ENCODE measurements at regions not wholly inside any gene's neighbourhood (a gene's known extent, or its start where the extent isn't known, plus 50 kb on each side); places are given as distances from the start of the nearest gene placed in this dataset.

DNA sequence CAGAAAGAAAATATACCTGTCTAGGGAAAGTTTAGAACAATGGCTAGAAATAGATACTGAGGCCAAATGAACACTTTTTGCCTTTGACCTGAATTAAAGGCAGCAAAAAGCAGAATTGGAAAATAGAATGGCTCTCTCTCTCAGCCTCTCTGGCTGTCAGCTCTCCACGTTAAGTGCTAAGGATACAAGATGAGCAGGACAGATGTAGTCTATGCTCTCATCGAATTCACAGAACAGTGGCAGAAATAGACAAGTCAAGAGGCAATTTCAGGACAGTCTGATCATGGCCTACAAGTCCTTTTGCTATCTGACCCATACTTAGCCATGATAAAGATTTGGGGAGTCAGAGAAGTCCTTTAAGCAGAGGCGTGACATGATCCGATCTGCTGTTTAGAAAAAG, 120.2 kb upstream of the CREB1 start:
- no peaks in the 10 kb centered on the region for H4K20me1 ChIP-seq (ENCODE audit: insufficient read depth)
- H3K4me3 ChIP-seq (ENCODE audit: low read depth in 2 of 2, low read length in 1 of 2): no peak overlapping the region
- H3K9me2 ChIP-seq: no peaks in the 10 kb centered on the region
- no peaks in the 10 kb centered on the region for H3F3A ChIP-seq (replicated peaks; ENCODE audit: insufficient read depth)
- no peak overlapping the region for H3K9ac ChIP-seq
- H3K4me2 ChIP-seq: no peak overlapping the region
- no peaks in the 10 kb centered on the region for H3K9me3 ChIP-seq
- no peak for TF ChIP-seq JUND (IDR thresholded peaks at IDR 0.05)
- no peak for TF ChIP-seq MEF2A (IDR thresholded peaks at IDR 0.05; ENCODE audit: borderline replicate concordance, low read depth)
- TF ChIP-seq SMC3 (IDR thresholded peaks at IDR 0.05; ENCODE audit: low read depth, low read length): no peak
- TF ChIP-seq, protein P1, sequence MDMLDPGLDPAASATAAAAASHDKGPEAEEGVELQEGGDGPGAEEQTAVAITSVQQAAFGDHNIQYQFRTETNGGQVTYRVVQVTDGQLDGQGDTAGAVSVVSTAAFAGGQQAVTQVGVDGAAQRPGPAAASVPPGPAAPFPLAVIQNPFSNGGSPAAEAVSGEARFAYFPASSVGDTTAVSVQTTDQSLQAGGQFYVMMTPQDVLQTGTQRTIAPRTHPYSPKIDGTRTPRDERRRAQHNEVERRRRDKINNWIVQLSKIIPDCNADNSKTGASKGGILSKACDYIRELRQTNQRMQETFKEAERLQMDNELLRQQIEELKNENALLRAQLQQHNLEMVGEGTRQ (IDR thresholded peaks at IDR 0.05; ENCODE audit: borderline replicate concordance, low read depth, low read length): no peak
- TF ChIP-seq RXRA (IDR thresholded peaks at IDR 0.05; ENCODE audit: borderline replicate concordance, low read depth): no peak
- no peak for TF ChIP-seq NFIC (IDR thresholded peaks at IDR 0.05; ENCODE audit: borderline replicate concordance)
- no peaks in the 10 kb centered on the region for H3K36me3 ChIP-seq (replicated peaks in 1 of 2; ENCODE audit: control insufficient read depth in 1 of 2, insufficient read depth in 2 of 2, low read length in 1 of 2)
- H3K79me2 ChIP-seq (ENCODE audit: insufficient read depth): no peaks in the 10 kb centered on the region
- H3K4me1 ChIP-seq (ENCODE audit: control insufficient read depth in 1 of 2, insufficient read depth in 2 of 2, low read depth in 1 of 2, low read length in 1 of 2): peaks cover 18 to 31% of the 10 kb centered on the region in 2 experiments; a peak in 3 of 4 replicates
- no peaks in the 10 kb centered on the region for H3K27me3 ChIP-seq (ENCODE audit: insufficient read depth)
- DNase-seq: no peak
- ChIA-PET POLR2A (interaction anchor here (0.6 to 1.8 kb wide), 3 partner anchors 28 to 243 kb away, joined by 3 to 5 read pairs (median 4); partner anchors contain the start of gene KLF7), CTCF (interaction anchor here (0.6 kb wide), 1 partner anchor 64 kb away, joined by 3 read pairs; no protein-coding TSS in a partner anchor)
- WGBS (ENCODE audit: low lambda C conversion rate): 82% methylated on average over 4 of the region's 4 CpGs
- no peak overlapping the region; the same call in 1 of the 2 replicates for H2AFZ ChIP-seq (ENCODE audit: low read depth)
- H3K27ac ChIP-seq (ENCODE audit: low read depth in 2 of 2, low read length in 1 of 2): peak overlapping the region in 1 of 2 experiments; percentile 92; a peak in 2 of 4 replicates

DNA sequence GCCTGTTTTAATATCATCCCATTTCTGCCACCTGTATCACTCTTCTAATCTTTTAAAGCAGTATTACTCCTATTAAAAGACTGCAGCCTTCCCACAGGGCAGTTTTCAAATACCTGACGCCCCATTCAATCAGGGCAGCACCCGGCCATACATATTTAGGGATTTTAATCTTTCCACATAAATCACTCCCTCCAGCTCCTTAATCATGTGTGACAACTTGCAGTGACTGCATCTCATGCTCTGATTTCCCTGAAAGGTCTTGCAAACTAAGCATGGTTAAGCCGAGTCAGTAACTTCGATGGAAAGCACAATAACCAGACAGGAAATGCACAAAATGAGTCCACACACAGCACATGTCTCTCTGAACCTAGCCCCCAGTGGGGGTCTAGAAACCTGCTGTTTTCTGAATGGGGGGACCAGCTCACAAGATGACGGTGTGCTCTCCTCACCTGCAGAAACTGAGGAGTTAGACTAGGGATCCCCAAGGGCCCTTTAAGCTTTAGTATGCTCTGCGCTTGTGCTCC, 116.9 kb upstream of the CREB1 start:
- H3K4me3 ChIP-seq (ENCODE audit: low read depth in 2 of 2, low read length in 1 of 2): no peak overlapping the region
- peak overlapping the region in 1 of 2 experiments; percentile 74; a peak in 2 of 4 replicates for H3K27ac ChIP-seq (ENCODE audit: low read depth in 2 of 2, low read length in 1 of 2)
- no peaks in the 10 kb centered on the region for H3F3A ChIP-seq (replicated peaks; ENCODE audit: insufficient read depth)
- H3K79me2 ChIP-seq (ENCODE audit: insufficient read depth): no peaks in the 10 kb centered on the region
- H3K9ac ChIP-seq: no peak overlapping the region
- H3K27me3 ChIP-seq (ENCODE audit: insufficient read depth): no peaks in the 10 kb centered on the region
- no peaks in the 10 kb centered on the region for H3K36me3 ChIP-seq (replicated peaks in 1 of 2; ENCODE audit: control insufficient read depth in 1 of 2, insufficient read depth in 2 of 2, low read length in 1 of 2)
- POLR2A ChIA-PET: interaction anchor here (1.0 to 1.3 kb wide), 2 partner anchors 25 to 247 kb away, joined by 3 to 5 read pairs; partner anchors contain the start of gene KLF7
- no peaks in the 10 kb centered on the region for H3K9me2 ChIP-seq
- H3K4me2 ChIP-seq: no peak overlapping the region
- peaks cover 16 to 33% of the 10 kb centered on the region in 2 experiments; a peak in 3 of 4 replicates for H3K4me1 ChIP-seq (ENCODE audit: control insufficient read depth in 1 of 2, insufficient read depth in 2 of 2, low read depth in 1 of 2, low read length in 1 of 2)
- no peak for DNase-seq
- H4K20me1 ChIP-seq (ENCODE audit: insufficient read depth): no peaks in the 10 kb centered on the region
- CTCF ChIA-PET: interaction anchor here (0.8 to 2.1 kb wide), 4 partner anchors 35 to 431 kb away, joined by 3 to 6 read pairs (median 3); no protein-coding TSS in a partner anchor
- TF ChIP-seq GATA2 (CRISPR knock-in tag; IDR thresholded peaks at IDR 0.05): peak; percentile 72
- TF ChIP-seq, protein P2, sequence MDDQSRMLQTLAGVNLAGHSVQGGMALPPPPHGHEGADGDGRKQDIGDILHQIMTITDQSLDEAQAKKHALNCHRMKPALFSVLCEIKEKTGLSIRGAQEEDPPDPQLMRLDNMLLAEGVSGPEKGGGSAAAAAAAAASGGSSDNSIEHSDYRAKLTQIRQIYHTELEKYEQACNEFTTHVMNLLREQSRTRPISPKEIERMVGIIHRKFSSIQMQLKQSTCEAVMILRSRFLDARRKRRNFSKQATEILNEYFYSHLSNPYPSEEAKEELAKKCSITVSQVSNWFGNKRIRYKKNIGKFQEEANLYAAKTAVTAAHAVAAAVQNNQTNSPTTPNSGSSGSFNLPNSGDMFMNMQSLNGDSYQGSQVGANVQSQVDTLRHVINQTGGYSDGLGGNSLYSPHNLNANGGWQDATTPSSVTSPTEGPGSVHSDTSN (IDR thresholded peaks at IDR 0.05): peak; percentile 33; the same call in 1 of the 2 replicates
- no peak for TF ChIP-seq RFX5 (IDR thresholded peaks at IDR 0.05; ENCODE audit: low read length)
- TF ChIP-seq ELF1 (IDR thresholded peaks at IDR 0.05): no peak
- TF ChIP-seq TCF12 (IDR thresholded peaks at IDR 0.05): no peak
- no peak for TF ChIP-seq MXI1 (IDR thresholded peaks at IDR 0.05; ENCODE audit: low read depth, low read length)
- TF ChIP-seq TEAD4 (IDR thresholded peaks at IDR 0.05; ENCODE audit: borderline replicate concordance, insufficient read depth): no peak
- no peak for TF ChIP-seq RCOR1 (IDR thresholded peaks at IDR 0.05; ENCODE audit: low read length)
- no peak for TF ChIP-seq RXRA (IDR thresholded peaks at IDR 0.05; ENCODE audit: borderline replicate concordance, low read depth)
- TF ChIP-seq, protein P3, sequence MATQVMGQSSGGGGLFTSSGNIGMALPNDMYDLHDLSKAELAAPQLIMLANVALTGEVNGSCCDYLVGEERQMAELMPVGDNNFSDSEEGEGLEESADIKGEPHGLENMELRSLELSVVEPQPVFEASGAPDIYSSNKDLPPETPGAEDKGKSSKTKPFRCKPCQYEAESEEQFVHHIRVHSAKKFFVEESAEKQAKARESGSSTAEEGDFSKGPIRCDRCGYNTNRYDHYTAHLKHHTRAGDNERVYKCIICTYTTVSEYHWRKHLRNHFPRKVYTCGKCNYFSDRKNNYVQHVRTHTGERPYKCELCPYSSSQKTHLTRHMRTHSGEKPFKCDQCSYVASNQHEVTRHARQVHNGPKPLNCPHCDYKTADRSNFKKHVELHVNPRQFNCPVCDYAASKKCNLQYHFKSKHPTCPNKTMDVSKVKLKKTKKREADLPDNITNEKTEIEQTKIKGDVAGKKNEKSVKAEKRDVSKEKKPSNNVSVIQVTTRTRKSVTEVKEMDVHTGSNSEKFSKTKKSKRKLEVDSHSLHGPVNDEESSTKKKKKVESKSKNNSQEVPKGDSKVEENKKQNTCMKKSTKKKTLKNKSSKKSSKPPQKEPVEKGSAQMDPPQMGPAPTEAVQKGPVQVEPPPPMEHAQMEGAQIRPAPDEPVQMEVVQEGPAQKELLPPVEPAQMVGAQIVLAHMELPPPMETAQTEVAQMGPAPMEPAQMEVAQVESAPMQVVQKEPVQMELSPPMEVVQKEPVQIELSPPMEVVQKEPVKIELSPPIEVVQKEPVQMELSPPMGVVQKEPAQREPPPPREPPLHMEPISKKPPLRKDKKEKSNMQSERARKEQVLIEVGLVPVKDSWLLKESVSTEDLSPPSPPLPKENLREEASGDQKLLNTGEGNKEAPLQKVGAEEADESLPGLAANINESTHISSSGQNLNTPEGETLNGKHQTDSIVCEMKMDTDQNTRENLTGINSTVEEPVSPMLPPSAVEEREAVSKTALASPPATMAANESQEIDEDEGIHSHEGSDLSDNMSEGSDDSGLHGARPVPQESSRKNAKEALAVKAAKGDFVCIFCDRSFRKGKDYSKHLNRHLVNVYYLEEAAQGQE (IDR thresholded peaks at IDR 0.05; ENCODE audit: low read depth, low read length): no peak
- no peak for TF ChIP-seq EP300 (IDR thresholded peaks at IDR 0.05; ENCODE audit: borderline replicate concordance in 1 of 2, low read depth in 1 of 2, low read length in 1 of 2)
- TF ChIP-seq, protein P4, sequence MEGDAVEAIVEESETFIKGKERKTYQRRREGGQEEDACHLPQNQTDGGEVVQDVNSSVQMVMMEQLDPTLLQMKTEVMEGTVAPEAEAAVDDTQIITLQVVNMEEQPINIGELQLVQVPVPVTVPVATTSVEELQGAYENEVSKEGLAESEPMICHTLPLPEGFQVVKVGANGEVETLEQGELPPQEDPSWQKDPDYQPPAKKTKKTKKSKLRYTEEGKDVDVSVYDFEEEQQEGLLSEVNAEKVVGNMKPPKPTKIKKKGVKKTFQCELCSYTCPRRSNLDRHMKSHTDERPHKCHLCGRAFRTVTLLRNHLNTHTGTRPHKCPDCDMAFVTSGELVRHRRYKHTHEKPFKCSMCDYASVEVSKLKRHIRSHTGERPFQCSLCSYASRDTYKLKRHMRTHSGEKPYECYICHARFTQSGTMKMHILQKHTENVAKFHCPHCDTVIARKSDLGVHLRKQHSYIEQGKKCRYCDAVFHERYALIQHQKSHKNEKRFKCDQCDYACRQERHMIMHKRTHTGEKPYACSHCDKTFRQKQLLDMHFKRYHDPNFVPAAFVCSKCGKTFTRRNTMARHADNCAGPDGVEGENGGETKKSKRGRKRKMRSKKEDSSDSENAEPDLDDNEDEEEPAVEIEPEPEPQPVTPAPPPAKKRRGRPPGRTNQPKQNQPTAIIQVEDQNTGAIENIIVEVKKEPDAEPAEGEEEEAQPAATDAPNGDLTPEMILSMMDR (IDR thresholded peaks at IDR 0.05): no peak
- 70% methylated on average over 6 of the region's 6 CpGs for WGBS (ENCODE audit: low lambda C conversion rate)
- no peaks in the 10 kb centered on the region for H3K9me3 ChIP-seq
- H2AFZ ChIP-seq (ENCODE audit: low read depth): no peak overlapping the region
